ENCODE measurements at regions not wholly inside any gene's neighbourhood (a gene's known extent, or its start where the extent isn't known, plus 50 kb on each side); places are given as distances from the start of the nearest gene placed in this dataset.

DNA sequence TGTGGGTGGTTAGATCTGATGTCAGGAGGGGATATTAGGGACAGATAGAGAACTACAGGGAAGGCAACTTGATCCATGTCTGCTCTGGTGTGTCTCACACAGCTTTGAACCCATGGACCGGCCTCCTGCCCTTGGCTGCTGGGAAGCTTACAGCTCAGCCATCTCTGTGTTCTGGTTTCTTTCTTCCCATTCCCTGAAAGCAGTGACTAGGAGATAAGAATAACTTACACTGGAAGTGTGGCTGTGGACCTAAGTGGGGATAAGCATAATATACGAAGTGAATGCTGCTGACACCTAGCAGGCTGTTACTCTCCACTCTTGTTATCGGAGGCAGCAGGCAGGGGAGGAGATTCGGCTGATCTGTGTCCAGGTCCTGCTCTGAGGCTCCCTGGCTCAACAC lies 282.3 kb upstream of the TUT7 start:
- no peak for TF ChIP-seq CTCF (IDR thresholded peaks at IDR 0.05; ENCODE audit: borderline replicate concordance, extremely low read depth, insufficient read depth)
- Histone ChIP-seq H3K9ac (ENCODE audit: low read length in 3 of 3) (no peak overlapping the region), H3K36me3 (ENCODE audit: control insufficient read depth in 2 of 3, insufficient read depth in 3 of 3, low read length in 3 of 3) (no peaks in the 10 kb centered on the region), H3K27ac (ENCODE audit: low read depth in 2 of 2, low read length in 2 of 2) (no peak overlapping the region), H3K9me3 (ENCODE audit: control insufficient read depth in 2 of 3, insufficient read depth in 1 of 3, low read length in 3 of 3) (no peaks in the 10 kb centered on the region), H3K4me1 (ENCODE audit: control insufficient read depth in 2 of 3, insufficient read depth in 2 of 3, low read depth in 1 of 3, low read length in 3 of 3) (peaks cover 0 to 5% (median 0%) of the 10 kb centered on the region in 3 donors), H3K4me3 (ENCODE audit: low read length in 3 of 3) (no peak overlapping the region), H3K27me3 (ENCODE audit: control insufficient read depth, insufficient read depth, low read length) (no peaks in the 10 kb centered on the region)
- FAIRE-seq (no peak), DNase-seq (peak in 3 of 5 donors; percentile 45 to 70 (median 52))
- intact Hi-C loops (cut with DNase I) = no loop called here

DNA sequence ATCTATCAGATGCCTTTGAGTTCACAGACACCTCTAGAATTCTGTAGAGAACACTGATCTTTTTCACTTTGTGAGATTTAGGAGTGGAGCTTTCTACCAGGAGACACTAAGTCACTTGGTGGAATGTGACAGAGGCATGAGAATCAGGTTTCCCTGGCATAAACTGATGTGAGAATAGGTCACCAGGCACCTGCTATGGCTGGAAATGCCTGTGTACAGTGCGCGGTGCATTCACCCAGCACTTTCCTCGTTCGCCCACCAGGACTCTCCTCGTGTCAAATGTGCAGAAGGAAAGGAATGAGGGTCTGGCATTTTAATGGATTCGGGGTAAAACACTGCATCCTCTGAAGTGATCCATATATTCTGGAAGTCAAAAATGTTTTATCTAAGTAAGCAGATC lies 281.8 kb upstream of the TUT7 start:
- no peak overlapping the region for H3K27ac ChIP-seq (ENCODE audit: low read depth in 2 of 2, low read length in 2 of 2)
- intact Hi-C loops (cut with DNase I) = no loop called here
- peaks cover 0 to 5% (median 0%) of the 10 kb centered on the region in 3 donors for H3K4me1 ChIP-seq (ENCODE audit: control insufficient read depth in 2 of 3, insufficient read depth in 2 of 3, low read depth in 1 of 3, low read length in 3 of 3)
- H3K4me3 ChIP-seq (ENCODE audit: low read length in 3 of 3) = no peak overlapping the region
- no peak overlapping the region for H3K9ac ChIP-seq (ENCODE audit: low read length in 3 of 3)
- TF ChIP-seq CTCF (IDR thresholded peaks at IDR 0.05; ENCODE audit: borderline replicate concordance, extremely low read depth, insufficient read depth) = no peak
- FAIRE-seq (no peak), DNase-seq (peak in 4 of 5 donors; percentile 58 to 85 (median 81))
- no peaks in the 10 kb centered on the region for H3K27me3 ChIP-seq (ENCODE audit: control insufficient read depth, insufficient read depth, low read length)
- no peaks in the 10 kb centered on the region for H3K36me3 ChIP-seq (ENCODE audit: control insufficient read depth in 2 of 3, insufficient read depth in 3 of 3, low read length in 3 of 3)
- H3K9me3 ChIP-seq (ENCODE audit: control insufficient read depth in 2 of 3, insufficient read depth in 1 of 3, low read length in 3 of 3) = no peaks in the 10 kb centered on the region

DNA sequence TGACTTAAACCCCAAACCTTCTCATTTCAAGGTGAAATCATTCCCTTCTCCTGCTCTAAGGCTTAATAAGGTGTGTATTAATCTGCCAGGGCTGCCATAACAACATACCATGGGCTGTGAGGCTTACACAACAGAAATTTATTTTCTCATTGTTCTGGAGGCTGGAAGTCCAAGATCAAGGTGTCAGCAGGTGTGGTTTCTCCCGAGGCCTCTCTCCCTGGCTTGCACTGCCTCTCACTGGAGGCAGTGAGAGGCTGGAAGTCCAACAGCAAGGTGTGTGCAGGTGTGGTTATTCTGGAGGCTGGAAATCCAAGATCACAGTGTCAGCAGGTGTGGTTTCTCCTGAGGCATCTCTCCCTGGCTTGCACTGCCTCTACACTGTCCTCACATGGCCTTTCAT lies 280.3 kb upstream of the TUT7 start:
- H3K4me3 ChIP-seq (ENCODE audit: low read length in 3 of 3) = no peak overlapping the region
- no peak for TF ChIP-seq CTCF (IDR thresholded peaks at IDR 0.05; ENCODE audit: borderline replicate concordance, extremely low read depth, insufficient read depth)
- FAIRE-seq (no peak), DNase-seq (no peak)
- no peaks in the 10 kb centered on the region for H3K9me3 ChIP-seq (ENCODE audit: control insufficient read depth in 2 of 3, insufficient read depth in 1 of 3, low read length in 3 of 3)
- no peak overlapping the region for H3K9ac ChIP-seq (ENCODE audit: low read length in 3 of 3)
- intact Hi-C loops (cut with DNase I) = no loop called here
- no peaks in the 10 kb centered on the region for H3K36me3 ChIP-seq (ENCODE audit: control insufficient read depth in 2 of 3, insufficient read depth in 3 of 3, low read length in 3 of 3)
- H3K4me1 ChIP-seq (ENCODE audit: control insufficient read depth in 2 of 3, insufficient read depth in 2 of 3, low read depth in 1 of 3, low read length in 3 of 3) = peaks cover 0 to 5% (median 0%) of the 10 kb centered on the region in 3 donors
- H3K27ac ChIP-seq (ENCODE audit: low read depth in 2 of 2, low read length in 2 of 2) = no peak overlapping the region
- H3K27me3 ChIP-seq (ENCODE audit: control insufficient read depth, insufficient read depth, low read length) = no peaks in the 10 kb centered on the region

GRCh38 chr9:86633945-86634344 lies 279.7 kb upstream of the TUT7 start:
- Histone ChIP-seq H3K9ac (ENCODE audit: low read length in 3 of 3) (no peak overlapping the region), H3K27me3 (ENCODE audit: control insufficient read depth, insufficient read depth, low read length) (no peaks in the 10 kb centered on the region), H3K9me3 (ENCODE audit: control insufficient read depth in 2 of 3, insufficient read depth in 1 of 3, low read length in 3 of 3) (no peaks in the 10 kb centered on the region), H3K27ac (ENCODE audit: low read depth in 2 of 2, low read length in 2 of 2) (no peak overlapping the region), H3K4me1 (ENCODE audit: control insufficient read depth in 2 of 3, insufficient read depth in 2 of 3, low read depth in 1 of 3, low read length in 3 of 3) (peaks cover 0 to 5% (median 0%) of the 10 kb centered on the region in 3 donors), H3K36me3 (ENCODE audit: control insufficient read depth in 2 of 3, insufficient read depth in 3 of 3, low read length in 3 of 3) (no peaks in the 10 kb centered on the region), H3K4me3 (ENCODE audit: low read length in 3 of 3) (no peak overlapping the region)
- DNase-seq (peak in 3 of 5 donors; percentile 62 to 83 (median 70)), FAIRE-seq (no peak)
- TF ChIP-seq CTCF (IDR thresholded peaks at IDR 0.05; ENCODE audit: borderline replicate concordance, extremely low read depth, insufficient read depth) = no peak
- intact Hi-C loops (cut with DNase I) = no loop called here
